K562 (cell line): ENCODE measurements at regions not wholly inside any gene's neighbourhood (a gene's known extent, or its start where the extent isn't known, plus 50 kb on each side); places are given as distances from the start of the nearest gene placed in this dataset.

ENCODE experiments used
- ATAC-seq: fragments of 200-7000 bp; cut with Tn5 transposase; 3 replicates; pipeline ENCODE4 v1.9.1; 2020; ENCODE audit warnings: moderate library complexity
- BruUV-seq: library from RNA; stranded (reverse); fragments of 400-500 nt; replicated peaks from 2 replicates; lab custom pipeline; 2021; lab: Mats Ljungman, UMichigan
- CTCF ChIA-PET: fragments of 300-600 bp; formaldehyde crosslinking; extraction: SDS; loops from one replicate; lab custom pipeline; 2021; ENCODE audit warnings: low intra/inter-chr PET ratio; lab: Yijun Ruan, JAX
- POLR2A ChIA-PET: fragments of 300-600, 350-650 bp; sonication (Branson Sonifier 250); formaldehyde crosslinking; extraction: SDS; loops from one replicate; lab custom pipeline; 2021; ENCODE audit warnings: antibody characterized with exemption, inconsistent platforms; lab: Yijun Ruan, JAX
- DNase-seq, 4 experiments: peaks; one replicate each; pipeline versions ENCODE4 v3.0.0 to v3.0.0-alpha.2; 2011 to 2018; ENCODE audit warnings: low spot score in 3 of 4, mixed read lengths in 3 of 4; ENCODE audit errors: extremely low read depth in 1 of 4
- FAIRE-seq: peaks from 2 replicates; lab custom pipeline; 2011; peaks lifted over from hg19 to GRCh38; lab: Jason Lieb, UNC
- H2AFZ ChIP-seq: 2 replicates; pipeline ENCODE4 v1.6.0; 2011; ENCODE audit warnings: low read depth, low read length, control low read depth, inconsistent platforms
- H3K27ac ChIP-seq: fragments of 200-600 bp; 3 replicates; pipeline ENCODE4 v1.8.0; 2011; ENCODE audit warnings: low read depth, mild to moderate bottlenecking, control low read depth, inconsistent platforms, low read length, moderate library complexity, mixed read lengths; ENCODE audit errors: extremely low read depth
- H3K27me3 ChIP-seq, 2 experiments: fragments of 300-600 bp in 1 of 2; 2 replicates in 1 of 2; 3 replicates in 1 of 2; pipeline versions ENCODE4 v1.6.0 to v1.8.0; 2011; ENCODE audit warnings: inconsistent platforms in 2 of 2, low read length in 2 of 2, mild to moderate bottlenecking in 1 of 2, mixed read lengths in 1 of 2, moderate library complexity in 1 of 2; ENCODE audit not compliant: control insufficient read depth in 2 of 2, insufficient read depth in 2 of 2
- H3K36me3 ChIP-seq: fragments of 300-600 bp; 3 replicates; pipeline ENCODE4 v1.8.0; 2011; ENCODE audit warnings: mild to moderate bottlenecking, low read length, inconsistent platforms; ENCODE audit not compliant: control insufficient read depth, insufficient read depth
- H3K4me1 ChIP-seq, 2 experiments: fragments of 200-600 bp in 1 of 2; replicated peaks in 1 of 2; 2 replicates in 1 of 2; 3 replicates in 1 of 2; pipeline versions ENCODE4 v1.5.1 to v1.8.0; 2011; ENCODE audit warnings: inconsistent platforms in 2 of 2, low read length in 2 of 2, mild to moderate bottlenecking in 1 of 2, mixed read lengths in 1 of 2, moderate library complexity in 1 of 2; ENCODE audit not compliant: control insufficient read depth in 2 of 2, insufficient read depth in 2 of 2
- H3K4me2 ChIP-seq: 2 replicates; pipeline ENCODE4 v1.6.1; 2011; ENCODE audit warnings: low read length, control low read depth, inconsistent platforms, mixed read lengths; ENCODE audit not compliant: insufficient read depth
- H3K4me3 ChIP-seq: fragments of 200-600 bp; sonication (generic), shearing (Covaris generic); 2 replicates; pipeline ENCODE4 v1.5.1; 2016; ENCODE audit warnings: control low read depth, inconsistent platforms
- H3K79me2 ChIP-seq: fragments of 200-600 bp; 3 replicates; pipeline ENCODE4 v1.8.0; 2011; ENCODE audit warnings: low read length, inconsistent platforms; ENCODE audit not compliant: control insufficient read depth, insufficient read depth
- H3K9ac ChIP-seq, 2 experiments: 2 replicates each; pipeline versions ENCODE4 v1.6.0 to v1.6.1; 2011; ENCODE audit warnings: low read depth in 2 of 2, low read length in 2 of 2, control low read depth in 1 of 2, inconsistent platforms in 1 of 2, mild to moderate bottlenecking in 1 of 2, mixed read lengths in 1 of 2; ENCODE audit not compliant: insufficient read depth in 1 of 2
- H3K9me1 ChIP-seq: one replicate; pipeline ENCODE4 v1.6.0; 2011; ENCODE audit warnings: inconsistent platforms, mild to moderate bottlenecking, low read length, moderate library complexity; ENCODE audit not compliant: control insufficient read depth, insufficient read depth
- H3K9me3 ChIP-seq: replicated peaks from 2 replicates; pipeline ENCODE4 v1.5.1; 2011; ENCODE audit warnings: low read depth, low read length, inconsistent platforms; ENCODE audit not compliant: control insufficient read depth, insufficient read depth
- H4K20me1 ChIP-seq: replicated peaks from 2 replicates; pipeline ENCODE4 v1.6.1; 2011; ENCODE audit warnings: low read length, inconsistent platforms, mixed read lengths; ENCODE audit not compliant: control insufficient read depth, insufficient read depth
- ETS2 ChIP-seq: IDR thresholded peaks from 2 replicates; pipeline ENCODE4 v1.6.1; 2016; ENCODE audit warnings: borderline replicate concordance, missing genetic modification characterization, mild to moderate bottlenecking, moderate library complexity, missing compliant biosample characterization; ENCODE audit not compliant: poor library complexity, severe bottlenecking
- ETV6 ChIP-seq, 3 experiments: fragments of 150-350 bp in 1 of 3; sonication (generic) in 1 of 3; formaldehyde crosslinking in 1 of 3; IDR thresholded peaks; 2 replicates each; pipeline versions ENCODE4 v1.6.1 to v1.8.0; 2014 to 2022; ENCODE audit warnings: borderline replicate concordance in 2 of 3, low read depth in 2 of 3, antibody characterized with exemption in 1 of 3, low read length in 1 of 3, mild to moderate bottlenecking in 1 of 3, missing genetic modification reagents in 1 of 3
- MLX ChIP-seq, 2 experiments: fragments of 450-650 bp in 1 of 2; sonication (generic) in 1 of 2; formaldehyde crosslinking; conservative IDR thresholded peaks; 2 replicates each; pipeline versions ENCODE4 v1.4.0 to v1.8.1; 2020 to 2022; ENCODE audit warnings: mild to moderate bottlenecking in 1 of 2, missing genetic modification reagents in 1 of 2
- NFYB ChIP-seq: IDR thresholded peaks from 2 replicates; pipeline ENCODE4 v1.6.1; 2011; ENCODE audit warnings: mild to moderate bottlenecking, moderate library complexity; ENCODE audit not compliant: insufficient read length; ENCODE audit errors: extremely low read depth
- TCF7 ChIP-seq: sonication (generic); IDR thresholded peaks from 2 replicates; pipeline ENCODE4 v1.6.1; 2016; ENCODE audit warnings: antibody characterized with exemption, borderline replicate concordance
- TRIM25 ChIP-seq: fragments of 450-650 bp; IDR thresholded peaks from 2 replicates; pipeline ENCODE4 v1.7.0; 2016; ENCODE audit warnings: borderline replicate concordance
- YY1 ChIP-seq, 3 experiments: IDR thresholded peaks; 2 replicates each; pipeline ENCODE4 v1.6.1; 2011; ENCODE audit warnings: low read length in 2 of 3, mild to moderate bottlenecking in 2 of 3, moderate library complexity in 2 of 3, borderline replicate concordance in 1 of 3, control low read depth in 1 of 3, low read depth in 1 of 3; ENCODE audit not compliant: insufficient read depth in 3 of 3, insufficient replicate concordance in 2 of 3, control insufficient read depth in 1 of 3, insufficient read length in 1 of 3; ENCODE audit errors: extremely low read depth in 1 of 3
- ZNF592 ChIP-seq: fragments of 450-650 bp; IDR thresholded peaks from 2 replicates; pipeline ENCODE4 v1.6.1; 2017; ENCODE audit warnings: antibody characterized with exemption, mild to moderate bottlenecking
- WGBS: fragments of 100-300 bp; shearing (Covaris generic); methylation state at CpG from one replicate; pipeline ENCODE4 v1.1.6; 2016; ENCODE audit warnings: low coverage, mixed read lengths; ENCODE audit not compliant: insufficient coverage; ENCODE audit errors: missing lambda C conversion rate; 5-methylcytosine and 5-hydroxymethylcytosine counted together
- in situ Hi-C: fragments of 300-500 bp; cut with MboI; formaldehyde crosslinking; loops from 4 replicates; pipeline ENCODE4 v1.15.0; 2018; ENCODE audit warnings: inconsistent platforms, mixed read lengths
- intact Hi-C: fragments of 100-400 bp; cut with micrococcal nuclease; formaldehyde crosslinking; loops from 2 replicates; pipeline ENCODE4 v1.14.2; 2022

- WGBS: 0% methylated on average over 2 of the region's 2 CpGs
- no peaks in the 10 kb centered on the region for H3K36me3 ChIP-seq
- no peak overlapping the region for H3K4me2 ChIP-seq
- DNase-seq (no peak), FAIRE-seq (no peak), ATAC-seq (no peak)
- H3K9ac ChIP-seq: no peak overlapping the region
- BruUV-seq: no TSS peak
- no peaks in the 10 kb centered on the region; the same call in 1 of the 2 replicates for H3K9me3 ChIP-seq
- in situ Hi-C loops (no loop called here), intact Hi-C loops (no loop called here)
- CTCF ChIA-PET: no interaction called here
- H3K9me1 ChIP-seq: no peaks in the 10 kb centered on the region
- TF ChIP-seq MLX (CRISPR knock-in tag; conservative IDR thresholded peaks at IDR 0.05): no peak
- TF ChIP-seq ZNF592: no peak
- no peak for TF ChIP-seq ETV6 (IDR thresholded peaks at IDR 0.05; ENCODE audit: borderline replicate concordance in 1 of 2, low read depth in 2 of 2, low read length in 1 of 2)
- TF ChIP-seq ETV6 (CRISPR knock-in tag; IDR thresholded peaks at IDR 0.05; ENCODE audit: borderline replicate concordance): no peak
- no peak for TF ChIP-seq ETS2
- no peak for TF ChIP-seq TCF7
- no peak for TF ChIP-seq TRIM25
- no peak for TF ChIP-seq YY1 (IDR thresholded peaks at IDR 0.05; ENCODE audit: borderline replicate concordance in 1 of 3, control insufficient read depth in 1 of 3, extremely low read depth in 1 of 3, insufficient read depth in 3 of 3, insufficient read length in 1 of 3, insufficient replicate concordance in 2 of 3, low read depth in 1 of 3, low read length in 2 of 3)
- no peak for TF ChIP-seq NFYB
- H4K20me1 ChIP-seq: no peaks in the 10 kb centered on the region
- POLR2A ChIA-PET: no interaction called here
- H2AFZ ChIP-seq: no peak overlapping the region
- no peaks in the 10 kb centered on the region for H3K79me2 ChIP-seq
- no peaks in the 10 kb centered on the region for H3K4me1 ChIP-seq
- no peak overlapping the region for H3K27ac ChIP-seq
- H3K27me3 ChIP-seq: no peaks in the 10 kb centered on the region
- H3K4me3 ChIP-seq: no peak overlapping the region
Measured at GRCh38 chr4:33193109-33193508, 2472.9 kb downstream of the PCDH7 start.
